ENCODE measurements at regions not wholly inside any gene's neighbourhood (a gene's known extent, or its start where the extent isn't known, plus 50 kb on each side); places are given as distances from the start of the nearest gene placed in this dataset.

DNA sequence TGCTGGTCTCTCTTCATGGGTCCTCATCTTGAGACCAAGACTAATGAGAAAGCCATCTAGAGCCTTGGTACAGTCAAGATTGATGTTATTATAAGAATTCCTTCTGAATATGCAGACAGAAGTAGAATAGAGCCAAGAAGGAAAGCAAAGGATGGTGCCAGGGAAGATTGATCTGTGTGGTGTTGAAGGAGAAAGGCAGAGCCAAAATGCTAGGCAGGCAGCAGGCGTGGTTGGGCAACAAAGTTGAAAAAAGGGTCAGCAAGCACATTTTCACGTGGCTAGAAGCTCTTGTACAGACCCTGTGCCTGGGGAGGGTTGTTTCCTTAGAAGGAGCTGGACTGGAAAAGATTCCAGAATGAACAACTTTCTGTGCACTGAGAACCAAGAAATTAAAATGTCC, 319.7 kb upstream of the ARGLU1 start:
- Histone ChIP-seq H3K27ac (no peak overlapping the region), H3K4me3 (ENCODE audit: low read depth, low read length) (no peak overlapping the region), H3K9me3 (ENCODE audit: severe bottlenecking) (no peaks in the 10 kb centered on the region), H3K27me3 (ENCODE audit: insufficient read depth, low read depth, severe bottlenecking) (peaks cover 10% of the 10 kb centered on the region), H3K36me3 (no peaks in the 10 kb centered on the region)
- DNase-seq = no peak
- TF ChIP-seq, protein P1, sequence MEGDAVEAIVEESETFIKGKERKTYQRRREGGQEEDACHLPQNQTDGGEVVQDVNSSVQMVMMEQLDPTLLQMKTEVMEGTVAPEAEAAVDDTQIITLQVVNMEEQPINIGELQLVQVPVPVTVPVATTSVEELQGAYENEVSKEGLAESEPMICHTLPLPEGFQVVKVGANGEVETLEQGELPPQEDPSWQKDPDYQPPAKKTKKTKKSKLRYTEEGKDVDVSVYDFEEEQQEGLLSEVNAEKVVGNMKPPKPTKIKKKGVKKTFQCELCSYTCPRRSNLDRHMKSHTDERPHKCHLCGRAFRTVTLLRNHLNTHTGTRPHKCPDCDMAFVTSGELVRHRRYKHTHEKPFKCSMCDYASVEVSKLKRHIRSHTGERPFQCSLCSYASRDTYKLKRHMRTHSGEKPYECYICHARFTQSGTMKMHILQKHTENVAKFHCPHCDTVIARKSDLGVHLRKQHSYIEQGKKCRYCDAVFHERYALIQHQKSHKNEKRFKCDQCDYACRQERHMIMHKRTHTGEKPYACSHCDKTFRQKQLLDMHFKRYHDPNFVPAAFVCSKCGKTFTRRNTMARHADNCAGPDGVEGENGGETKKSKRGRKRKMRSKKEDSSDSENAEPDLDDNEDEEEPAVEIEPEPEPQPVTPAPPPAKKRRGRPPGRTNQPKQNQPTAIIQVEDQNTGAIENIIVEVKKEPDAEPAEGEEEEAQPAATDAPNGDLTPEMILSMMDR (IDR thresholded peaks at IDR 0.05; ENCODE audit: low read depth, low read length) = no peak

- Histone ChIP-seq H3K36me3 (no peaks in the 10 kb centered on the region), H3K27me3 (ENCODE audit: insufficient read depth, low read depth, severe bottlenecking) (peaks cover 16% of the 10 kb centered on the region), H3K4me3 (ENCODE audit: low read depth, low read length) (no peak overlapping the region), H3K27ac (no peak overlapping the region), H3K9me3 (ENCODE audit: severe bottlenecking) (no peaks in the 10 kb centered on the region)
- DNase-seq = no peak
- TF ChIP-seq, protein P1 (IDR thresholded peaks at IDR 0.05; ENCODE audit: low read depth, low read length) = no peak
These were observed 316.0 kb upstream of the ARGLU1 start for GRCh38 chr13:106883976-106884375.

DNA sequence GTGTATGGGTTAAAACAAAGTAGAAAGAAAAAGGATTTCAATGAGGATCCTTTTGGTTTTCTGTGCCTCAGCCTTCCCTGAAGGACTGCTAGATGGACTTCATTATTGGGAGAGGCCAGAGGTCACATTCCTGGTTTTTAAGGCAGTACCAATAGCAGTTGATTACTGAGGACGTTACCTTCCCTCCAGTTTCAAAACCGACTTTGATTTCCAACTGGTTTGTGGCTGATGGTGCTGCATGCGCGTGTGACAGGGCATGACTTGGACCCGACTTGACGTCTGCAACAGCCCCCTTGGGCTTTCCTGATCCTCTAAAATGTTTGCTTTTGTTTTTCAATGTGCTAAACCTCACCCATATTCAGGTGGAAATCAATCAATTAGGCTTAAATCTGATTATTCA, 314.3 kb upstream of the ARGLU1 start:
- DNase-seq = no peak
- Histone ChIP-seq H3K4me3 (ENCODE audit: low read depth, low read length) (no peak overlapping the region), H3K27me3 (ENCODE audit: insufficient read depth, low read depth, severe bottlenecking) (peaks cover 10% of the 10 kb centered on the region), H3K27ac (no peak overlapping the region), H3K36me3 (no peaks in the 10 kb centered on the region), H3K9me3 (ENCODE audit: severe bottlenecking) (no peaks in the 10 kb centered on the region)
- TF ChIP-seq, protein P1 (IDR thresholded peaks at IDR 0.05; ENCODE audit: low read depth, low read length) = no peak

GRCh38 chr13:106879806-106880205, 311.9 kb upstream of the ARGLU1 start:
- Histone ChIP-seq H3K4me3 (ENCODE audit: low read depth, low read length) (no peak overlapping the region), H3K36me3 (no peaks in the 10 kb centered on the region), H3K9me3 (ENCODE audit: severe bottlenecking) (no peaks in the 10 kb centered on the region), H3K27me3 (ENCODE audit: insufficient read depth, low read depth, severe bottlenecking) (peaks cover 7% of the 10 kb centered on the region), H3K27ac (no peak overlapping the region)
- TF ChIP-seq, protein P1 (IDR thresholded peaks at IDR 0.05; ENCODE audit: low read depth, low read length) = no peak
- no peak for DNase-seq

DNA sequence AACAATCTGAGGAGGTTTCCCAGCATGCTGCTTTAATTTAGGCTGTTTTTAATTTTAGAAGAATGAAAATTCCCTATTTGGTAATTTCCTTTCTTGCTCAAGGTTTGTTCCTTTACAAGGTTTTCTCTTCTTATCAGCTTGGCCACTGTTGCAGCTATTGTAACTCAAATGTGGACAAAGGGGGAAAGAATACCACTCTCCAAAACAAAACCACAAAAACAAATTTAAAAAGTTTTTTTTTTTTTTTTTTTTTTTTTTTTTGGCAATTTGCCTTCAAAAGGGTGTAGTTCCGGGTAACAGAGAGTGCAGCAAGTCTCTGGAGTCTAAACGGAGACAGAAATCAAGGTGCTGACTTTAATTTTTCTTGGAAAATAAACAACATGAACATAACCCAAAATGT, 306.4 kb upstream of the ARGLU1 start:
- H3K27ac ChIP-seq = no peak overlapping the region
- no peak overlapping the region for H3K4me3 ChIP-seq (ENCODE audit: low read depth, low read length)
- DNase-seq = no peak
- peaks cover 3% of the 10 kb centered on the region for H3K27me3 ChIP-seq (ENCODE audit: insufficient read depth, low read depth, severe bottlenecking)
- H3K9me3 ChIP-seq (ENCODE audit: severe bottlenecking) = no peaks in the 10 kb centered on the region
- H3K36me3 ChIP-seq = no peaks in the 10 kb centered on the region
- TF ChIP-seq, protein P1 (IDR thresholded peaks at IDR 0.05; ENCODE audit: low read depth, low read length) = no peak

DNA sequence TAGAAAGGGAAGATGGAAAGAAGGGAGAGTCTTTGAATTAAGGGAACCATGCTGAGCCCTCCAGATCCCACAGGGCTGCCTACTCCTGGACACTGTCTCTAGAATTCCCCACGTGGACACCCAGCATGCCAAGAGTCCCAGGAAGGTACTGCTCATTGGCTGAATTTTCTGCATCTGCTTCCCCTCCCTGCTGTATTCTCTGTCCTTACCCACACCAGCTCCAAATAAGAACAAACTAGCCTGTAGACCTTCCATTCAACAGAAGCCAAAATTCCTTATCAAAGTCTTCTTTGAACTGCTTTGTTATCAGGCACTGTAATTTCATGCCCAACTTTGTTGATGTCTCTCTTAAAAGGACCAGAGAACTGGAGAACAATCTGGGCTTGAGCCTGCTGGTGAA, 305.9 kb upstream of the ARGLU1 start:
- no peak for DNase-seq
- H3K27ac ChIP-seq = no peak overlapping the region

More for the DNA sequence above, 305.9 kb upstream of the ARGLU1 start:
- Histone ChIP-seq H3K9me3 (ENCODE audit: severe bottlenecking) (no peaks in the 10 kb centered on the region), H3K36me3 (no peaks in the 10 kb centered on the region), H3K27me3 (ENCODE audit: insufficient read depth, low read depth, severe bottlenecking) (peaks cover 3% of the 10 kb centered on the region), H3K4me3 (ENCODE audit: low read depth, low read length) (no peak overlapping the region)
- TF ChIP-seq, protein P1 (IDR thresholded peaks at IDR 0.05; ENCODE audit: low read depth, low read length) = no peak

Data from WERI-Rb-1 (cell line).